GM23338 (cell line): ENCODE measurements at regions not wholly inside any gene's neighbourhood (a gene's known extent, or its start where the extent isn't known, plus 50 kb on each side); places are given as distances from the start of the nearest gene placed in this dataset.

ENCODE experiments used
- ATAC-seq: fragments of 200-7000 bp; cut with Tn5 transposase; 3 replicates; pipeline ENCODE4 v1.9.1; 2020
- DNase-seq: peaks from one replicate; pipeline ENCODE4 v3.0.0-alpha.2; 2015; ENCODE audit warnings: low spot score
- H2AFZ ChIP-seq: fragments of 200-600 bp; sonication (generic); 2 replicates; pipeline ENCODE4 v1.8.0; 2016; ENCODE audit warnings: antibody characterized with exemption, mild to moderate bottlenecking, moderate library complexity
- H3F3A ChIP-seq: fragments of 200-600 bp; sonication (generic); replicated peaks from 2 replicates; pipeline ENCODE4 v1.8.0; 2017; ENCODE audit warnings: antibody characterized with exemption, mixed run types, low read depth
- H3K27ac ChIP-seq: fragments of 200-600 bp; sonication (generic); 2 replicates; pipeline ENCODE4 v1.6.1; 2016; ENCODE audit warnings: low read depth
- H3K27me3 ChIP-seq: fragments of 200-600 bp; sonication (generic); 2 replicates; pipeline ENCODE4 v1.8.0; 2016; ENCODE audit warnings: mild to moderate bottlenecking, mixed run types, moderate library complexity; ENCODE audit not compliant: insufficient read depth
- H3K36me3 ChIP-seq: fragments of 200-600 bp; sonication (generic); 2 replicates; pipeline ENCODE4 v1.8.0; 2016; ENCODE audit warnings: mild to moderate bottlenecking; ENCODE audit not compliant: insufficient read depth
- H3K4me1 ChIP-seq: fragments of 200-600 bp; sonication (generic); 2 replicates; pipeline ENCODE4 v1.8.0; 2016; ENCODE audit warnings: mild to moderate bottlenecking, moderate library complexity; ENCODE audit not compliant: insufficient read depth
- H3K4me2 ChIP-seq: fragments of 200-600 bp; sonication (generic); 2 replicates; pipeline ENCODE4 v1.7.1; 2017; ENCODE audit warnings: mixed run types
- H3K4me3 ChIP-seq: fragments of 200-600 bp; sonication (generic); 2 replicates; pipeline ENCODE4 v1.6.1; 2016; ENCODE audit warnings: mixed run types
- H3K79me2 ChIP-seq: fragments of 200-600 bp; sonication (generic); replicated peaks from 2 replicates; pipeline ENCODE4 v1.8.0; 2017; ENCODE audit warnings: mild to moderate bottlenecking; ENCODE audit not compliant: insufficient read depth
- H3K9me2 ChIP-seq: fragments of 200-600 bp; sonication (generic); 2 replicates; pipeline ENCODE4 v1.8.0; 2017; ENCODE audit not compliant: insufficient read depth
- H4K20me1 ChIP-seq: fragments of 200-600 bp; sonication (generic); replicated peaks from 2 replicates; pipeline ENCODE4 v1.8.0; 2017; ENCODE audit warnings: mild to moderate bottlenecking; ENCODE audit not compliant: insufficient read depth
- H3K27ac Mint-ChIP-seq: 2 replicates; pipeline ENCODE4 v1.8.0; 2020; ENCODE audit warnings: inconsistent platforms, mild to moderate bottlenecking, moderate library complexity, mixed read lengths
- H3K27me3 Mint-ChIP-seq: 3 replicates; pipeline ENCODE4 v1.8.0; 2022; ENCODE audit warnings: low read depth, mild to moderate bottlenecking, moderate library complexity, mixed read lengths, inconsistent platforms; ENCODE audit not compliant: insufficient read depth, poor library complexity
- H3K36me3 Mint-ChIP-seq: 3 replicates; pipeline ENCODE4 v1.8.0; 2021; ENCODE audit warnings: low read depth, mild to moderate bottlenecking, inconsistent platforms, moderate library complexity, mixed read lengths
- H3K4me1 Mint-ChIP-seq: 3 replicates; pipeline ENCODE4 v1.8.0; 2020; ENCODE audit warnings: mild to moderate bottlenecking, inconsistent platforms, mixed read lengths
- H3K4me3 Mint-ChIP-seq: 3 replicates; pipeline ENCODE4 v1.8.0; 2021; ENCODE audit warnings: moderate library complexity, mild to moderate bottlenecking, inconsistent platforms, mixed read lengths
- H3K9me3 Mint-ChIP-seq: 3 replicates; pipeline ENCODE4 v1.8.0; 2020; ENCODE audit warnings: moderate library complexity, mild to moderate bottlenecking, inconsistent platforms, mixed read lengths
- CREB1 ChIP-seq: fragments of 250-450 bp; sonication (Bioruptor Pico); IDR thresholded peaks from 2 replicates; pipeline ENCODE4 v1.5.0; 2020; ENCODE audit warnings: low read depth, mild to moderate bottlenecking, moderate library complexity
- EZH2 ChIP-seq: fragments of 200-600 bp; sonication (generic); IDR thresholded peaks from one replicate; pipeline ENCODE4 v1.8.0; 2017; ENCODE audit warnings: antibody characterized with exemption, mild to moderate bottlenecking, low read depth; ENCODE audit not compliant: unreplicated experiment
- EZH2phosphoT487 ChIP-seq: fragments of 200-600 bp; sonication (generic); IDR thresholded peaks from one replicate; pipeline ENCODE4 v1.8.1; 2018; ENCODE audit warnings: antibody characterized with exemption; ENCODE audit not compliant: unreplicated experiment
- JUNB ChIP-seq: IDR thresholded peaks from one replicate; pipeline ENCODE4 v1.6.1; 2016; ENCODE audit warnings: antibody characterized with exemption; ENCODE audit not compliant: unreplicated experiment
- NANOG ChIP-seq: IDR thresholded peaks from 2 replicates; pipeline ENCODE4 v1.6.1; 2016; ENCODE audit warnings: antibody characterized with exemption, borderline replicate concordance
- POLR2AphosphoS5 ChIP-seq: IDR thresholded peaks from 2 replicates; pipeline ENCODE4 v1.6.1; 2016; ENCODE audit warnings: antibody characterized with exemption, low read depth
- STAT1 ChIP-seq: IDR thresholded peaks from one replicate; pipeline ENCODE4 v1.6.1; 2016; ENCODE audit warnings: antibody characterized with exemption; ENCODE audit not compliant: unreplicated experiment
- ZNF114 ChIP-seq: fragments of 250-450 bp; sonication (Bioruptor Pico); IDR thresholded peaks from 2 replicates; pipeline ENCODE4 v1.5.0; 2020; ENCODE audit warnings: mild to moderate bottlenecking, moderate library complexity
- ZNF331 ChIP-seq: fragments of 250-450 bp; sonication (Bioruptor Pico); IDR thresholded peaks from 2 replicates; pipeline ENCODE4 v1.5.0; 2020; ENCODE audit warnings: low read depth, mild to moderate bottlenecking, moderate library complexity
- TF ChIP-seq, protein P1 (sequence below): fragments of 250-450 bp; sonication (Bioruptor Pico); IDR thresholded peaks from 2 replicates; pipeline ENCODE4 v1.5.0; 2020; ENCODE audit warnings: mild to moderate bottlenecking, moderate library complexity
- TF ChIP-seq, protein P2 (sequence below): IDR thresholded peaks from 2 replicates; pipeline ENCODE4 v1.6.1; 2016; ENCODE audit warnings: antibody characterized with exemption
- TF ChIP-seq, protein P3 (sequence below): IDR thresholded peaks from one replicate; pipeline ENCODE4 v1.6.1; 2018; ENCODE audit warnings: antibody characterized with exemption; ENCODE audit not compliant: unreplicated experiment
- TF ChIP-seq, protein P4 (sequence below), 2 experiments: fragments of 200-600 bp in 1 of 2; sonication (generic) in 1 of 2; conservative IDR thresholded peaks; 2 replicates each; pipeline versions ENCODE4 v1.5.1 to v1.6.1; 2016 to 2017; ENCODE audit warnings: antibody characterized with exemption in 2 of 2, low read depth in 2 of 2, mild to moderate bottlenecking in 2 of 2, moderate library complexity in 1 of 2

DNA sequence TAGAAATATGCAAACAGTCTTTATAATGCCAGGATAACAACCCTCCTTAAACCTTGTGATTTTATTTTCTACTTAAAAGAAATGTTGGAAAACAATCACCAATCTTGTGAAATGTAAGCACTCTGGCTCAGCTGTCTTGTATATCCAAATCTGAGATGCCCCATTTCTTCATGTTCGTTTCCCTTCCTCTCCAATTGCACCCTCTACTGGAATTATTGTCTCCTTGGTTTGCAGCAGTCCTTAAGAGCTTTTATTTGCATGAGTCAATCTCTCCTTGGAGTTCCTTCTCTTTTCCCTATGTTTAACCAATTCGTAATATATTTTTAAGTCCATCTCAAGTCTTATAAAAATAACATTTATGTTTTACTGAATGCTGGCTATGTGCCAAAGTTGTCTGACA, 362.0 kb upstream of the CDH10 start (continued):
- TF ChIP-seq, protein P1, sequence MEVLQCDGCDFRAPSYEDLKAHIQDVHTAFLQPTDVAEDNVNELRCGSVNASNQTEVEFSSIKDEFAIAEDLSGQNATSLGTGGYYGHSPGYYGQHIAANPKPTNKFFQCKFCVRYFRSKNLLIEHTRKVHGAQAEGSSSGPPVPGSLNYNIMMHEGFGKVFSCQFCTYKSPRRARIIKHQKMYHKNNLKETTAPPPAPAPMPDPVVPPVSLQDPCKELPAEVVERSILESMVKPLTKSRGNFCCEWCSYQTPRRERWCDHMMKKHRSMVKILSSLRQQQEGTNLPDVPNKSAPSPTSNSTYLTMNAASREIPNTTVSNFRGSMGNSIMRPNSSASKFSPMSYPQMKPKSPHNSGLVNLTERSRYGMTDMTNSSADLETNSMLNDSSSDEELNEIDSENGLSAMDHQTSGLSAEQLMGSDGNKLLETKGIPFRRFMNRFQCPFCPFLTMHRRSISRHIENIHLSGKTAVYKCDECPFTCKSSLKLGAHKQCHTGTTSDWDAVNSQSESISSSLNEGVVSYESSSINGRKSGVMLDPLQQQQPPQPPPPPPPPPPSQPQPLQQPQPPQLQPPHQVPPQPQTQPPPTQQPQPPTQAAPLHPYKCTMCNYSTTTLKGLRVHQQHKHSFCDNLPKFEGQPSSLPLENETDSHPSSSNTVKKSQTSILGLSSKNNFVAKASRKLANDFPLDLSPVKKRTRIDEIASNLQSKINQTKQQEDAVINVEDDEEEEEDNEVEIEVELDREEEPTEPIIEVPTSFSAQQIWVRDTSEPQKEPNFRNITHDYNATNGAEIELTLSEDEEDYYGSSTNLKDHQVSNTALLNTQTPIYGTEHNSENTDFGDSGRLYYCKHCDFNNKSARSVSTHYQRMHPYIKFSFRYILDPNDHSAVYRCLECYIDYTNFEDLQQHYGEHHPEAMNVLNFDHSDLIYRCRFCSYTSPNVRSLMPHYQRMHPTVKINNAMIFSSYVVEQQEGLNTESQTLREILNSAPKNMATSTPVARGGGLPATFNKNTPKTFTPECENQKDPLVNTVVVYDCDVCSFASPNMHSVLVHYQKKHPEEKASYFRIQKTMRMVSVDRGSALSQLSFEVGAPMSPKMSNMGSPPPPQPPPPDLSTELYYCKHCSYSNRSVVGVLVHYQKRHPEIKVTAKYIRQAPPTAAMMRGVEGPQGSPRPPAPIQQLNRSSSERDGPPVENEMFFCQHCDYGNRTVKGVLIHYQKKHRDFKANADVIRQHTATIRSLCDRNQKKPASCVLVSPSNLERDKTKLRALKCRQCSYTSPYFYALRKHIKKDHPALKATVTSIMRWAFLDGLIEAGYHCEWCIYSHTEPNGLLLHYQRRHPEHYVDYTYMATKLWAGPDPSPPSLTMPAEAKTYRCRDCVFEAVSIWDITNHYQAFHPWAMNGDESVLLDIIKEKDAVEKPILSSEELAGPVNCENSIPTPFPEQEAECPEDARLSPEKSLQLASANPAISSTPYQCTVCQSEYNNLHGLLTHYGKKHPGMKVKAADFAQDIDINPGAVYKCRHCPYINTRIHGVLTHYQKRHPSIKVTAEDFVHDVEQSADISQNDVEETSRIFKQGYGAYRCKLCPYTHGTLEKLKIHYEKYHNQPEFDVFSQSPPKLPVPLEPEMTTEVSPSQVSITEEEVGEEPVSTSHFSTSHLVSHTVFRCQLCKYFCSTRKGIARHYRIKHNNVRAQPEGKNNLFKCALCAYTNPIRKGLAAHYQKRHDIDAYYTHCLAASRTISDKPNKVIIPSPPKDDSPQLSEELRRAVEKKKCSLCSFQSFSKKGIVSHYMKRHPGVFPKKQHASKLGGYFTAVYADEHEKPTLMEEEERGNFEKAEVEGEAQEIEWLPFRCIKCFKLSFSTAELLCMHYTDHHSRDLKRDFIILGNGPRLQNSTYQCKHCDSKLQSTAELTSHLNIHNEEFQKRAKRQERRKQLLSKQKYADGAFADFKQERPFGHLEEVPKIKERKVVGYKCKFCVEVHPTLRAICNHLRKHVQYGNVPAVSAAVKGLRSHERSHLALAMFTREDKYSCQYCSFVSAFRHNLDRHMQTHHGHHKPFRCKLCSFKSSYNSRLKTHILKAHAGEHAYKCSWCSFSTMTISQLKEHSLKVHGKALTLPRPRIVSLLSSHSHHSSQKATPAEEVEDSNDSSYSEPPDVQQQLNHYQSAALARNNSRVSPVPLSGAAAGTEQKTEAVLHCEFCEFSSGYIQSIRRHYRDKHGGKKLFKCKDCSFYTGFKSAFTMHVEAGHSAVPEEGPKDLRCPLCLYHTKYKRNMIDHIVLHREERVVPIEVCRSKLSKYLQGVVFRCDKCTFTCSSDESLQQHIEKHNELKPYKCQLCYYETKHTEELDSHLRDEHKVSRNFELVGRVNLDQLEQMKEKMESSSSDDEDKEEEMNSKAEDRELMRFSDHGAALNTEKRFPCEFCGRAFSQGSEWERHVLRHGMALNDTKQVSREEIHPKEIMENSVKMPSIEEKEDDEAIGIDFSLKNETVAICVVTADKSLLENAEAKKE (CRISPR knock-in tag) = no peak

DNA sequence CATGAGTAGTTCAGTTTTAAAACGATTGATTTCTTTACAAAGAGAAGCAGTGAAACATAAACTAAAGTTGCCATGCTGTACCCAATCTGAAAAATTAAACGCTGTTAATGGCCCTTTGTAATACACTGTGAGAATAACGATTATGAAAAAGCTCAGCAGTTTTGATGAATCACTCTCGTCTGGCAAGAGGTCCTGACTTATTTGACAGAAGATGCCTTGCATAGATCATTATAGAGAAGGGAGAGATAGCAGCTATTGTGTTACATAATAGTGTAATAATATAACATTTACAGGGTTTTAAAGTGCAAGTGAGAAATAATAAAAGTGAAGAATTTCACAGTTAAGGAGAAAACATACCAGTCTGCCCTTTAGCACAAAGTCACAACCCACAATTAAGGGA, 361.5 kb upstream of the CDH10 start:
- no peaks in the 10 kb centered on the region for H3F3A ChIP-seq
- no peaks in the 10 kb centered on the region for H3K27me3 Mint-ChIP-seq
- no peaks in the 10 kb centered on the region for H4K20me1 ChIP-seq
- no peak overlapping the region for H3K27ac ChIP-seq
- H3K4me3 Mint-ChIP-seq = no peak overlapping the region
- H2AFZ ChIP-seq = no peak overlapping the region
- H3K9me3 Mint-ChIP-seq = no peaks in the 10 kb centered on the region
- peaks cover 5% of the 10 kb centered on the region; the same call in 2 of the 3 replicates for H3K4me1 Mint-ChIP-seq
- H3K4me1 ChIP-seq = no peaks in the 10 kb centered on the region
- H3K4me3 ChIP-seq = no peak overlapping the region
- H3K27ac Mint-ChIP-seq = no peak overlapping the region
- no peaks in the 10 kb centered on the region for H3K9me2 ChIP-seq
- no peak for DNase-seq
- no peaks in the 10 kb centered on the region for H3K27me3 ChIP-seq
- H3K79me2 ChIP-seq = no peaks in the 10 kb centered on the region
- H3K36me3 ChIP-seq = no peaks in the 10 kb centered on the region
- no peak overlapping the region for H3K4me2 ChIP-seq
- no peak for ATAC-seq
- H3K36me3 Mint-ChIP-seq = no peaks in the 10 kb centered on the region
- no peak for TF ChIP-seq ZNF331
- TF ChIP-seq, protein P2, sequence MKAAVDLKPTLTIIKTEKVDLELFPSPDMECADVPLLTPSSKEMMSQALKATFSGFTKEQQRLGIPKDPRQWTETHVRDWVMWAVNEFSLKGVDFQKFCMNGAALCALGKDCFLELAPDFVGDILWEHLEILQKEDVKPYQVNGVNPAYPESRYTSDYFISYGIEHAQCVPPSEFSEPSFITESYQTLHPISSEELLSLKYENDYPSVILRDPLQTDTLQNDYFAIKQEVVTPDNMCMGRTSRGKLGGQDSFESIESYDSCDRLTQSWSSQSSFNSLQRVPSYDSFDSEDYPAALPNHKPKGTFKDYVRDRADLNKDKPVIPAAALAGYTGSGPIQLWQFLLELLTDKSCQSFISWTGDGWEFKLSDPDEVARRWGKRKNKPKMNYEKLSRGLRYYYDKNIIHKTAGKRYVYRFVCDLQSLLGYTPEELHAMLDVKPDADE = no peak
- TF ChIP-seq NANOG = no peak
- TF ChIP-seq ZNF114 (CRISPR knock-in tag) = no peak
- TF ChIP-seq, protein P3, sequence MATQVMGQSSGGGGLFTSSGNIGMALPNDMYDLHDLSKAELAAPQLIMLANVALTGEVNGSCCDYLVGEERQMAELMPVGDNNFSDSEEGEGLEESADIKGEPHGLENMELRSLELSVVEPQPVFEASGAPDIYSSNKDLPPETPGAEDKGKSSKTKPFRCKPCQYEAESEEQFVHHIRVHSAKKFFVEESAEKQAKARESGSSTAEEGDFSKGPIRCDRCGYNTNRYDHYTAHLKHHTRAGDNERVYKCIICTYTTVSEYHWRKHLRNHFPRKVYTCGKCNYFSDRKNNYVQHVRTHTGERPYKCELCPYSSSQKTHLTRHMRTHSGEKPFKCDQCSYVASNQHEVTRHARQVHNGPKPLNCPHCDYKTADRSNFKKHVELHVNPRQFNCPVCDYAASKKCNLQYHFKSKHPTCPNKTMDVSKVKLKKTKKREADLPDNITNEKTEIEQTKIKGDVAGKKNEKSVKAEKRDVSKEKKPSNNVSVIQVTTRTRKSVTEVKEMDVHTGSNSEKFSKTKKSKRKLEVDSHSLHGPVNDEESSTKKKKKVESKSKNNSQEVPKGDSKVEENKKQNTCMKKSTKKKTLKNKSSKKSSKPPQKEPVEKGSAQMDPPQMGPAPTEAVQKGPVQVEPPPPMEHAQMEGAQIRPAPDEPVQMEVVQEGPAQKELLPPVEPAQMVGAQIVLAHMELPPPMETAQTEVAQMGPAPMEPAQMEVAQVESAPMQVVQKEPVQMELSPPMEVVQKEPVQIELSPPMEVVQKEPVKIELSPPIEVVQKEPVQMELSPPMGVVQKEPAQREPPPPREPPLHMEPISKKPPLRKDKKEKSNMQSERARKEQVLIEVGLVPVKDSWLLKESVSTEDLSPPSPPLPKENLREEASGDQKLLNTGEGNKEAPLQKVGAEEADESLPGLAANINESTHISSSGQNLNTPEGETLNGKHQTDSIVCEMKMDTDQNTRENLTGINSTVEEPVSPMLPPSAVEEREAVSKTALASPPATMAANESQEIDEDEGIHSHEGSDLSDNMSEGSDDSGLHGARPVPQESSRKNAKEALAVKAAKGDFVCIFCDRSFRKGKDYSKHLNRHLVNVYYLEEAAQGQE = no peak
- TF ChIP-seq, protein P4, sequence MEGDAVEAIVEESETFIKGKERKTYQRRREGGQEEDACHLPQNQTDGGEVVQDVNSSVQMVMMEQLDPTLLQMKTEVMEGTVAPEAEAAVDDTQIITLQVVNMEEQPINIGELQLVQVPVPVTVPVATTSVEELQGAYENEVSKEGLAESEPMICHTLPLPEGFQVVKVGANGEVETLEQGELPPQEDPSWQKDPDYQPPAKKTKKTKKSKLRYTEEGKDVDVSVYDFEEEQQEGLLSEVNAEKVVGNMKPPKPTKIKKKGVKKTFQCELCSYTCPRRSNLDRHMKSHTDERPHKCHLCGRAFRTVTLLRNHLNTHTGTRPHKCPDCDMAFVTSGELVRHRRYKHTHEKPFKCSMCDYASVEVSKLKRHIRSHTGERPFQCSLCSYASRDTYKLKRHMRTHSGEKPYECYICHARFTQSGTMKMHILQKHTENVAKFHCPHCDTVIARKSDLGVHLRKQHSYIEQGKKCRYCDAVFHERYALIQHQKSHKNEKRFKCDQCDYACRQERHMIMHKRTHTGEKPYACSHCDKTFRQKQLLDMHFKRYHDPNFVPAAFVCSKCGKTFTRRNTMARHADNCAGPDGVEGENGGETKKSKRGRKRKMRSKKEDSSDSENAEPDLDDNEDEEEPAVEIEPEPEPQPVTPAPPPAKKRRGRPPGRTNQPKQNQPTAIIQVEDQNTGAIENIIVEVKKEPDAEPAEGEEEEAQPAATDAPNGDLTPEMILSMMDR (conservative IDR thresholded peaks at IDR 0.05; ENCODE audit: low read depth in 2 of 2) = no peak
- TF ChIP-seq JUNB = no peak
- TF ChIP-seq EZH2 = no peak
- no peak for TF ChIP-seq CREB1 (CRISPR knock-in tag)
- TF ChIP-seq EZH2phosphoT487 = no peak
- no peak for TF ChIP-seq POLR2AphosphoS5
- no peak for TF ChIP-seq STAT1
